T-helper 17 cell (primary cell): ENCODE measurements at regions not wholly inside any gene's neighbourhood (a gene's known extent, or its start where the extent isn't known, plus 50 kb on each side); places are given as distances from the start of the nearest gene placed in this dataset.
A peak's percentile ranks its signal among the peaks of the same experiment; 100 is the strongest.

Source experiments
- ATAC-seq: fragments of 150-1000 bp; cut with Tn5 transposase; 2 replicates; pipeline ENCODE4 v1.10.0; 2021; ENCODE audit warnings: mild to moderate bottlenecking, moderate library complexity
- DNase-seq, 3 donors: peaks; one replicate each; pipeline versions ENCODE4 v3.0.0 to v3.0.0-alpha.2; 2020 to 2021
- H3K9me3 ChIP-seq: one replicate; pipeline ENCODE4 v1.7.0; 2013; ENCODE audit warnings: low read length, mild to moderate bottlenecking; ENCODE audit not compliant: control insufficient read depth, poor library complexity, severe bottlenecking
- H3K27ac Mint-ChIP-seq: one replicate; pipeline ENCODE4 v1.8.0; 2022; ENCODE audit warnings: mild to moderate bottlenecking, moderate library complexity, mixed read lengths
- H3K27me3 Mint-ChIP-seq: one replicate; pipeline ENCODE4 v1.8.0; 2022; ENCODE audit warnings: mixed read lengths
- H3K36me3 Mint-ChIP-seq: one replicate; pipeline ENCODE4 v1.8.0; 2022; ENCODE audit warnings: low read depth, mixed read lengths
- H3K4me1 Mint-ChIP-seq: one replicate; pipeline ENCODE4 v1.8.0; 2022; ENCODE audit warnings: mild to moderate bottlenecking, mixed read lengths
- H3K4me3 Mint-ChIP-seq: one replicate; pipeline ENCODE4 v1.8.0; 2022; ENCODE audit warnings: mild to moderate bottlenecking, moderate library complexity, mixed read lengths

DNA sequence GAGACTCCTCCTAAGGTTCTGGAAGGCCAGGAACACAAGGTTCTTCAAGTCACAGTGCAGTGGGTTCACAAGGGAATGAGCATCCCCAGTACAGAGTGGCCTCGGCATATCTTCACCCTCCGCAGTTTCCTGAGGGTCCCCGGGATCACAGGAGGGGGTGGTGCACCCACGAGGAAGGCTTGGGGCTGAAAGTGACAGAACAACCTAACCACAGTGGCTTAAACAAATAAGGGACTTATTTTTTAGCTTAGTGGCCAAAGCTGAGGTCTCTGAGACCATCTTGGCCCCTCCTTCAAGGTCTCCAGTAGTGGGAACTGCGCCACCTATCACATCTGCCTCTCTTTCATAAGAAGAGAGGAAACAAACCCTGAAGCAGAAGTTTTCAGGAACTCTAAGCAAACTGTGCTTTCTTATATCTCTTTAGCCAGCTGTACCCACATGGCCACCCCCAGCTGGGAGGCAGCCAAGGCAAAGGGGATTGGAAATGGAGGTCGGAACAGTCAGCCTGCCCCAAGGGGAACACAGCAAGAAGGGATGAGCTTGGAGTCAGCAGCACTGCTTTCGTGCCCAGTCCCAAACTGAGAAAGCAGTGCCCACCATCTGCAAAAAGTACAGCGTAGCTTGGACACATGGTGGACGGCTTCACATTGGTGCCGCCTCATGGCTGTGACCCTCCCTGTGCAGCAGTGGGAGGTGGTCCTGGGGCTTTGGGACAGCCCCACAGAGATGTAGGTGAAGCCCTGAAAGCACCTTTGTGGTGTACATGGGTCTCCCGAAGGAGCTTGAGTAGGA lies 260.0 kb upstream of the ID2 start:
- Mint-ChIP-seq H3K4me1 (peaks cover 15% of the 10 kb centered on the region), H3K27me3 (no peaks in the 10 kb centered on the region), H3K4me3 (no peak overlapping the region), H3K36me3 (peaks cover 4% of the 10 kb centered on the region), H3K27ac (no peak overlapping the region)
- ATAC-seq (no peak), DNase-seq (no peak)
- H3K9me3 ChIP-seq: no peaks in the 10 kb centered on the region

DNA sequence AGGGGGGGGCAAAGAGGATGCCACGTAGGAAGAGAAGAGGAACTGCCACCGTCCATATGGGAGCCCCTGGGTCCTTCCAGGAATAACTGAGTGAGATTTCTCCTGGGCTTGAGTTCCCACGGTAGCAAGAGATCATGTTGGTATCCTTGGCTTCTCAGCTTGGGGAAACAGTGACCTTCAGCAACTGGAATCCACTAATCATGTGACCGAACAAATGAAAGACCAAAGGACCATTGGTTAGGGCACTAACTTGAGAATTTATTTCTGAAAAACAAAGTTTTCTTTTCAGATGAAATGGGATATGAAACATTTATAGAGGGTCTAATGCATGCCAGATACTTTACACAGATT lies 259.4 kb upstream of the ID2 start:
- no peaks in the 10 kb centered on the region for H3K9me3 ChIP-seq
- DNase-seq (no peak), ATAC-seq (no peak)
- Mint-ChIP-seq H3K36me3 (peaks cover 4% of the 10 kb centered on the region), H3K4me1 (peaks cover 15% of the 10 kb centered on the region), H3K4me3 (no peak overlapping the region), H3K27ac (no peak overlapping the region), H3K27me3 (no peaks in the 10 kb centered on the region)

DNA sequence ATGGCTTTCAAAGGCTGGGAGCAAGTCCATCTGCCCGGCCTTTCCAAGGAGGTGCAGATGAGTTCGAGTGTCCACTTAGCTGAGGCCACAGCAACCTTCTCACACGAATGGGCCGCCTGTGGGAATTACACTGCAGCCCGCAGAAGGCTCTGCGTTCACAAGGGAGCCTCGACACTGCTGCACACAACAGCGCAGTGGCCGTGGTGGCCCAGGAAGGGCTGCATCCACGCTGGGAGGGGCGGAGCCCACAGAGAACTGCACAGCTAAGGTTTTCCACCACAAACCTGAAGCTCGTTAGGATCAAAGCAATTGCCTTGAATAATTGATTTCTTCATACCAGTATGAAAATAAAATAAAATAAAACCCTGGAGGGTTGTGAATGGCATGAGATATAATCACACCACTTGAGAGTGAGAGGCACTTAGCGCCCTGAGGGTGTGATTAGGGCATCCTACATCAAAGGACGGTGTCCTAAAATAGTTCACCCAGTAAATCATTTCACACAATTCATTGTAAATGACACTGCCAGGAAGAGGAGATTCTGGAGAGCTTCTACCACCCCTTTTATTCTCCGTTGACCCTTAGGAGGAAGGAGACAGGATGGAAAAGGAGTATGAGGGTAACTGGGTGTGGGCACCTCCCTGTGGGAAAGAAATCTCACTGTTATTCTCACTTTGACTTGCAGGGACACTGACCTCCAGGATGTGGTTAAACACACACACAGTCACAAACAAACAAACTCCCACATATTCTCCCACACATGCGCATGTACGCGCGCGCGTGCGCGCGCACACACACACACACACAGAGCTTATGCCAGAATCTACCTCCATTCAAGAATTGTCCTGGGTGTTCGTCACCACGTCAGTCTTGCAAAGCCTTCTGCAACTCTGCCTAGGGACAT lies 256.6 kb upstream of the ID2 start:
- Mint-ChIP-seq H3K4me1 (peaks cover 15% of the 10 kb centered on the region), H3K27ac (no peak overlapping the region), H3K36me3 (peaks cover 4% of the 10 kb centered on the region), H3K4me3 (no peak overlapping the region), H3K27me3 (no peaks in the 10 kb centered on the region)
- ATAC-seq (no peak), DNase-seq (no peak)
- no peaks in the 10 kb centered on the region for H3K9me3 ChIP-seq

DNA sequence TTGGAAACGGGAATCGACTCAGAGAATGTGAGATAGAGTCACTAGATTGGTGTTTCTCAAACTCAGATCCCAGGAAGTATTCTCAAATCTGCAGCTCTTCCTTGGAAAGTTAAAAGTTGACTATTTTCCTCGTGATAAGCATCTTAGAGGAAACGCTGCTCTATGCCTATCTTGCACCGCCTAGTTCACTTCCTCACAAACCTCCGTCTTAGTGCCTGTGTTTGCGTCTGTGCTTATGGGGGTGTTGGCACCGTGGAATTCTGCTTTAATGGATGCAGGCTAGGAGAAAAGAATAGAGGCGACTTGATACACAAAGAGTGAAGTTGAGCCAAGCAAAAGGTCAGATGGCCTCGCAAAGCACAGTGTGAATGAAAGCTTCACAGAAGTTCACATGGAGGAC lies 255.3 kb upstream of the ID2 start:
- Mint-ChIP-seq H3K4me1 (peaks cover 18% of the 10 kb centered on the region), H3K36me3 (peaks cover 4% of the 10 kb centered on the region), H3K4me3 (peak overlapping the region; percentile 21), H3K27me3 (no peaks in the 10 kb centered on the region), H3K27ac (peak overlapping the region; percentile 19)
- no peaks in the 10 kb centered on the region for H3K9me3 ChIP-seq
- DNase-seq (no peak), ATAC-seq (no peak)

DNA sequence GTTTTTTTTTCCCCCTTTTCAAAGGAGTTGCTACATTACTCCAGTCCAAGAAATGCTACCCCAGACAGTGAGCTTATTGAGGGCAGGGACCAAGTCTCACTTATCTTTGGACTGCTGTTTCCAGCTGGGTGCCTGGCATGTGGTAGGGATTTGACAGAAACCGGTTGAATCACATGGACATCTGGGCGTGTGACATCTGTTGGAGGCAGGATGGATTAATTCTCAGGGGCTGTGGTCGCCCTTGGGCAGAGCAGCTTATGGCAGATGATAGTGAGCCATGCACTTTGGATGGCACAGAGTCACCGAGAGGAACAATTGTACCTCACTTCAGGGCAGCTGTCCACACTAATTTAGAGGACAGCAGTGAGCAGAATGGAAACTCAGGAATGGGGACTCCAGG lies 254.6 kb upstream of the ID2 start:
- DNase-seq (no peak), ATAC-seq (no peak)
- H3K9me3 ChIP-seq: no peaks in the 10 kb centered on the region
- Mint-ChIP-seq H3K36me3 (peaks cover 3% of the 10 kb centered on the region), H3K4me1 (peaks cover 18% of the 10 kb centered on the region), H3K4me3 (no peak overlapping the region), H3K27ac (peak overlapping the region; percentile 19), H3K27me3 (no peaks in the 10 kb centered on the region)

DNA sequence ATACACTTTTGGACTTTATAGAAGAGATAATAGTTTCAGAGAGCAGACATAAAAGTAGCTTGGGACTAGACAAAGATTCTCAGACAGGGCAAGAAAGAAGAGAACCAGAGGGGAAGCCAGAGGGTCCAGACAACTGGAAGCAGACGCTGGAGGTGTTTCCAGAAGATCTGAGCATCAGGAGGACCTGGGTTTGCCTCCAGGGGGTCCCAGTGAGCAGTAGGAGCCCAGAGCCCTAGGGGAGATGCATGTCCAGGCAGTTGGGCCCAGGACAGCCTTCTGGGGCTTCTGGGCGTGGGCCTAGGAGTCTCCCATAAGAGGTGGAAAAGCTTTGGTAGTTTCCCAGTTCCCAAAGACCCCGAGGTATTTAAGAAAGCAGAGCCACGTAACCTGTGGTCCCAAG lies 251.2 kb upstream of the ID2 start:
- H3K27me3 Mint-ChIP-seq: no peaks in the 10 kb centered on the region
- ATAC-seq (no peak), DNase-seq (no peak)
- H3K4me3 Mint-ChIP-seq: no peak overlapping the region
- H3K4me1 Mint-ChIP-seq: peaks cover 30% of the 10 kb centered on the region
- H3K9me3 ChIP-seq: no peaks in the 10 kb centered on the region
- peaks cover 2% of the 10 kb centered on the region for H3K36me3 Mint-ChIP-seq
- peak overlapping the region; percentile 29 for H3K27ac Mint-ChIP-seq

DNA sequence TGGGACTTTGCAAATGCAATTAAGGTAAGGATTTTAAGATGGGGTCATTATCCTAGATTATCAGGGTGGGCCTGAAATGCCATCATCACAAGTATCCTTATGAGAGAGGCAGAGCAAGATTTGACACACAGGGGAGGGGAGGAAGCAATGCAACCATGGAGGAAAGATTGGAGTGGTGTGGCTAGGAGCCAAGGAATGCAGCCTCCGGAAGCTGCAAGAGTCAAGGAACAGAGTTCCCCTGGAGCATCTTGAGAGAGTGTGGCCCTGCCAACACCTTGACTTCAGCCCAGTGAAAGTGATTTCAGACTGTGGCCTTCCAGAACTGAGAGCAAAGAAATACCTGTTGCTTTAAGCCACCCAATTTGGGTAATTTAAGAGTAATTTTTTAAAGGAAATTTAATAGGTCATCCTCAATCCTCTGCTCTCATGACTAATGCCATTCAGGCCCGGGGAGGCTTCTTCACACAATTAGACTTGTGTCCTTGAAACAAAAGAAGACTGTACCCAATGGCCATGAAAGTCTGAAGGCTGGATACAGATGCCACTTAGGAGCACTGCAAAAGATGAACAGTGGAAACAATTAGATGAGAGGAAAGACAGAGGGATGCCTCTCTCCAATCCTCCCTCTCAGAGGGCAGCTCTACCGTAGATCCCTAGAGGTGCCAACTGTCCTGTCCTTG lies 250.3 kb upstream of the ID2 start:
- H3K27ac Mint-ChIP-seq: no peak overlapping the region
- ATAC-seq: no peak
- no peak overlapping the region for H3K4me3 Mint-ChIP-seq

DNA sequence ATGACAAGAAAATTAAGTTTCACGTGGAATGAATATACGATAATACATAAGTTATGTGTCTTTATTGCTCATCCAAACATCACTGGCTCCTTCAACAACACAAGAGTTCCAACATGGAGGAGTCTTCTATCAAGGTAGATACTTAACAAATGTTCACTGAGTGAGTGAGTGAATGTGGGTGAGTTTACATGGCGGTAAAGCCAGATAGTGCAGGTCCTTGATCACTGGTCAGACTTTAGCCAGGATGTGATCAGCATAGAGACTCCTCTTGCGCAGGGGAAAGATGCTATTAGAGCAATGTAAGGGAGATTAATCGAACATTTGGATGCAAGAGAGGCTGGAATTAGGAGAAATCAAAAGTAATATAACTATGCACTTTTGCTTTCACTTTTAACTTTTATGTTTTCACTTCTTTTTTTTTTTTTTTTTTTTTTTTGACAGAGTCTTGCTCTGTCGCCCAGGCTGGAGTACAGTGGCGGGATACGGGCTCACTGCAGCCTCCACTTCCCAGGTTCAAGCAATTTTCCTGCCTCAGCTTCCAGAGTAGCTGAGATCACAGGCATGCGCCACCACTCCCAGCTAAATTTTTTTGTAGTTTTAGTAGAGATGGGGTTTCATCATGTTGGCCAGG lies 249.0 kb upstream of the ID2 start:
- no peaks in the 10 kb centered on the region for H3K9me3 ChIP-seq
- Mint-ChIP-seq H3K36me3 (peaks cover 2% of the 10 kb centered on the region), H3K4me3 (peak overlapping the region; percentile 85), H3K27ac (peak overlapping the region; percentile 84), H3K27me3 (no peaks in the 10 kb centered on the region), H3K4me1 (peaks cover 21% of the 10 kb centered on the region)
- ATAC-seq (peak; percentile 45), DNase-seq (no peak)

More for the DNA sequence above, 250.3 kb upstream of the ID2 start:
- H3K36me3 Mint-ChIP-seq: peaks cover 2% of the 10 kb centered on the region
- no peaks in the 10 kb centered on the region for H3K27me3 Mint-ChIP-seq
- H3K9me3 ChIP-seq: no peaks in the 10 kb centered on the region
- no peak for DNase-seq
- peaks cover 28% of the 10 kb centered on the region for H3K4me1 Mint-ChIP-seq

DNA sequence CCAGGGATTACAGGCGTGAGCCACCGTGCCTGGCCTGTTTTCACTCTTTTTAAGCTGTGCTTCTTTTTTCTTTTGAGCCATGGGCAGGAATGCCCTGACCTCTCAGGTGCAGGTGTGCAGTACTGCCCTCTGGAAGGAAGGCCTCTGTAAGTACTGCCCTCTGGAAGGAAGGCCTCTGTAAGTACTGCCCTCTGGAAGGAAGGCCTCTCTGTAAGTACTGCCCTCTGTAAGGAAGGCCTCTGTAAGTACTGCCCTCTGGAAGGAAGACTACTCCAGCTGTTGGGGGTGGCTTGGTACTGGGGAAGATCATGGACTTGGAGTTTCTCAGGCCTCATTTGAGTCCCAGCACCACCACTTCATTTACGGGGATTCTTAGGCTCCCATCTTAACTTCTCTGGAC lies 248.5 kb upstream of the ID2 start:
- ATAC-seq: no peak

DNA sequence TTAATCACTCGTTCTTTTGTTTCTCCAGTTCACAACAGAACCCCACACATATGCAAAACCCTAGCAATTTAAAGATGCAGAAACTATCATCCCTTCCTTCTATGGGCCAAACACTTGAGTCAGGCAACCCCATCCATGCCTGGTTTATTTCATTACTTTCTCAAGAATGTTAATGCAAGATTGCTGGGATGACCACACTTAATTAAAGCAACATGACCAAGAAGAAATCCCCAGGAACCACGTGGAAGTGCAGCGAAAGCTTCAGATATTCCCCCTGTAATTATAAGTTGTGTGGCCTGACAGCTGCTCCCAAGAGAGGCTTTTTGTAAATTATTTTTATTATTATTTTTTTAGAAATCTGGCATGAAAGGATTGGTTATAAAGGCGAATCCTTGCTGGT lies 246.2 kb upstream of the ID2 start:
- Mint-ChIP-seq H3K4me3 (no peak overlapping the region), H3K27ac (no peak overlapping the region), H3K4me1 (peaks cover 29% of the 10 kb centered on the region), H3K36me3 (no peaks in the 10 kb centered on the region), H3K27me3 (no peaks in the 10 kb centered on the region)
- H3K9me3 ChIP-seq: no peaks in the 10 kb centered on the region
- DNase-seq (no peak), ATAC-seq (no peak)

More for the DNA sequence above, 248.5 kb upstream of the ID2 start:
- Mint-ChIP-seq H3K36me3 (peaks cover 2% of the 10 kb centered on the region), H3K4me1 (peaks cover 19% of the 10 kb centered on the region), H3K4me3 (peak overlapping the region; percentile 85), H3K27me3 (no peaks in the 10 kb centered on the region), H3K27ac (peak overlapping the region; percentile 84)
- no peaks in the 10 kb centered on the region for H3K9me3 ChIP-seq
- DNase-seq: no peak

DNA sequence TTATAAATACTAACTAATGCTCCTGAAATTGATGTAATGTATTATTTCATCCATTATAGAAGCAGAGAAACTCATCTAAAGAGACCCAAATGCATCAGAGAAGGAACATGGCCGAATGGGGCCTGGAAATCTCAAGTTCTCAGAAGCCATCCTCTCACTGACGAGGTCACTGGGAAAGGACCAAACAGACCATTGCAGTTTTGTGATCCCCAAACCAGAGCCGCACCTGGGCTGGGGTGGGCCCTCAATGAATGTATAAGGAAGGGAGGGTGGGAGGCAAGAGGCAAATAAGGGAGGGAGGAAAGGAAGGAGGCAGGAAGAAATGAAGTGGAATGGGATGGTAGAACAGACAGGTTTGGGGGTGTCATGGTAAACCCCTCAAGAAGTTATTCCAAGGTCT lies 245.3 kb upstream of the ID2 start:
- H3K36me3 Mint-ChIP-seq: no peaks in the 10 kb centered on the region
- H3K27ac Mint-ChIP-seq: no peak overlapping the region
- H3K4me1 Mint-ChIP-seq: peaks cover 26% of the 10 kb centered on the region

DNA sequence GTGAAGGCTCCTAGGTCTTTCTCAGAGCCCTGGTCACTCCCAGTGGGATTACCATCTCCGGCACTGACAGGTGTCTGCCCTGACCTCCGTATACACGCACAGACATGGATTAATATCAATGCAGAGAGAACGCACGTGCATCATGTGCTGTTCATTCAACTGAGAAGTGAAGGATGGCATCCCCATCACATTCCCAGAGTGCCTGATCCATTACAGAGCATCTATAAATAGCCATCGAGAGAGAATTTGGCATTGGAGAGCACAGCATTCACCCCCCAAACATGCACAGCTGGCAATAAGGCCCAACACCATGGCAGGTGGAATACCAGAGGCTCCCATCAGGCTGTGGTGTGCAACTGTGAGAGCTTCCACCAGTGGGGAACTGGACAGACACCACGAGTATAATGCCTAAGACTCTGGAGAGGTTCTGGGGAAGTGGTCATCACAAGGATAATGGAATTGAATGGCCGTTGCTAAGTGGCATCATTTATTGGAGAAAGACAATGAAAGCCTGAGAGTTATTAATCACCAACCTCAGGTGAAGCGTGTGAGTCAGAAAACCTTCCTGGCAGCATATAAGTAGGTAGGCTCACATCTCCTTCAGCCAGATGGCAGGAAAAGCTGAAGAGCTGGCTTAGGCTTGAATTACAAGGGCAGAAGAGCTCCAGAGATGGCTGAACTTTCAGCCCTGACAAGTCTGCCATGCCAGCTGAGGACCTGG lies 244.5 kb upstream of the ID2 start:
- ATAC-seq (no peak), DNase-seq (no peak)
- H3K9me3 ChIP-seq: no peaks in the 10 kb centered on the region
- Mint-ChIP-seq H3K4me1 (peaks cover 31% of the 10 kb centered on the region), H3K4me3 (no peak overlapping the region), H3K27me3 (no peaks in the 10 kb centered on the region), H3K36me3 (no peaks in the 10 kb centered on the region), H3K27ac (no peak overlapping the region)

More for the DNA sequence above, 245.3 kb upstream of the ID2 start:
- H3K27me3 Mint-ChIP-seq: no peaks in the 10 kb centered on the region
- no peaks in the 10 kb centered on the region for H3K9me3 ChIP-seq
- ATAC-seq: no peak
- no peak for DNase-seq
- H3K4me3 Mint-ChIP-seq: no peak overlapping the region
